NCI-H460 (cell line): ENCODE measurements at regions not wholly inside any gene's neighbourhood (a gene's known extent, or its start where the extent isn't known, plus 50 kb on each side); places are given as distances from the start of the nearest gene placed in this dataset.

Experiments
- DNase-seq: peaks from one replicate; pipeline ENCODE4 v3.0.0-alpha.2; 2016; ENCODE audit warnings: low read depth; ENCODE audit errors: extremely low read depth

DNA sequence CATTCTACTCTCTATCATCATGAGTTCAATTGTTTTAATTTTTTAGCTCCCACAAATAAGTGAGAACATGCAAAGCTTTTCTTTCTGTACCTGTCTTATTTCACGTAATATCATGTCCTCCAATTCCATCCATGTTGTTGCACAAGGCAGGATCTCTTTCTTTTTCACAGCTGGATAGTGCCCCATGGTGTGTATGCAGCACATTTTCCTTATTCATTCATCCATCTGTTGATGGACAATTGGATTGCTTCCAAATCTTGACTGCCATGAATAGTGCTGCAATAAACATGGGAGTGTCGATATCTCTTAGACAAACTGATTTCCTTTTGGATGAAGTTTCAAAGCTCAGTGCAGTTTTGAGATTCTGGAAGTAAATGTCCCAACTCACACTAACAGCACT, 326.9 kb downstream of the FGF9 start:
- no peak for DNase-seq

DNA sequence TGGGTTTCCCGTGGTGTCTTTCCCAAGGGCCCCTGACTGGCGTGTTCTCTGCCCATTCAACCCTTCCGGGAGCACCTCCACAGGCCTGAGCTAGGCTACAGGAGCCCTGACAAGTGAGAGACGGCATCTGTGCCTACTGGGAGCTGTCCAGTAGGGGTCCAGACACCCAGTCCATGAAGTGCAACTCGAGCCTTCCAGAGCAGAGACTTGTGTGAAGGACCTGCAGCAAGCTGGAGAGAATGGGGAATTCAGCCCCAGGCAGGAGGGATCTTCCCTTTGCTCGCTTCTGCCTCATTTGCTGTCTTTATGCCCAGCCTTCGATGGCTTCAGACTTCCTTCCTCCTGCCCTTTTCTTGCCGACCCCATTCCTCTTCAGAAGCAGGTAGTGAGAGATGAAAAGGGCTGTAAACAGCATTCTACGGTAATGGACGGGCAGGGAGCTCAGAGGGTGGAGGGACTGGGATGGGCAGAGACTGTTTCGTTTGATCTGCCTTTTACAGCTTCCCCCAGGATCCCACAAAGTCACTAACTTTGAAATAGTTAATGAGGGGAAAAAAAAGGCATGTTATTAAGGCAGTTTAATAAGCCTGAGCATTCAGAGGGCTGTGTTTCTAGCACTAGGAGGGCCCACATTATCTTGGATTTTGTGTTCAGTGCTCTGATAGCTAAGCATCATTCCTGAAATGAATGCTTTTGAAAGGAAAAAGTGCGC, 327.6 kb downstream of the FGF9 start:
- no peak for DNase-seq

DNA sequence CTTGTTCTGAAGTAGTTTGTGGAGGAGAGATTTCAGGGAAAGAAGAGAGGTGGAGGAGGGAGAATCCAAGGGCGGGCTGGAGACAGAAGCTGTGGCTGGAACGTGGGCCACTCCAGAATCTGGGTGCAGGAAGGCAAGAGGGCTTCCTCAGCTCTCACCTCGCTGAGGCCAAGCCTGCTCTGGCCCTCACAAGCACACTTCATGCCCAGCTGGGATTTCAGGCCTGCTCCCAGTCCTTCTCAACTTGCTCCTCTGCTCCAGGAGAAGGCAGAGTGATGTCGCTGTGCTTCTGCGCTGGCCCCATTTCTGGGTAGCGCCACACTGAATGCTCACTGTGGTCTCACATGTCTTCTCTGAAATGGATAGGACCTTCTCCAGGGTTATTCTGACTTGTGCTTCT, 328.8 kb downstream of the FGF9 start:
- DNase-seq: no peak

DNA sequence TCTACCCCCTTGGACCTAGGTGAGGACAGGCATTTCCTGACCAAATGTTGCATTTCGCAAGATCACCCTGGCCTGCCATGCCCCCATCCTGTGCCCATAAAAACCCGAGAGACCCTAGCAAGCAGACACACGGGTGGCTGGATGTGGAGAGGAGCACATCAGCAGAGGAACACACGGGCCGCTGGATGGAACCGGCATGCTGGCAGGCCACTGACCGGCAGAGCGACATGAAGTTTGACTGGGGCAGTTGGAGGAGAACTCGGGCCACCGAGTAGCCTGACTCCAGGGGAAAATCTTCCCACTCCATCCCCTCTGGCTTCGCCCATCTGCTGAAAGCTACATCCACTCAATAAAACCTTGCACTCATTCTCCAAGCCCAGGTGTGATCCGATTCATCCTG, 329.3 kb downstream of the FGF9 start:
- no peak for DNase-seq

DNA sequence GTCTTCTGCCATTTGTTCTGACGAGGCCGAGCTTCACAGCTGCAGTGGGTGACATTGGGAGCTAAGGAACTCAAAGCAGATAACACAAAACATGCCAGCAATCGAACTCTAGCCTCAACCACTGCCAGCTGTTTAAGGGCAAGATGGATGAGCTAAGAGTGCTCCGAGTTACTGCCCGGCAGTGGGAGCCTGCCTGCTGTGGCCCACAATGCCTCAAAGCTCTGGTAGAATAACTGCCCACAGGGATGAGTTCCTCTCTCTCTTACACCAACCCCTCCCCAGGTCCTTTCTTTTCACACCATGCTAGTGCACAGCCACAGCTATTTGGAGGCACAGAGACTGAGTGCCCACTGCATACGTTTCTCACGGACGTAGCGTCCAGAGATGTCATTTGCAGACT, 330.5 kb downstream of the FGF9 start:
- no peak for DNase-seq

DNA sequence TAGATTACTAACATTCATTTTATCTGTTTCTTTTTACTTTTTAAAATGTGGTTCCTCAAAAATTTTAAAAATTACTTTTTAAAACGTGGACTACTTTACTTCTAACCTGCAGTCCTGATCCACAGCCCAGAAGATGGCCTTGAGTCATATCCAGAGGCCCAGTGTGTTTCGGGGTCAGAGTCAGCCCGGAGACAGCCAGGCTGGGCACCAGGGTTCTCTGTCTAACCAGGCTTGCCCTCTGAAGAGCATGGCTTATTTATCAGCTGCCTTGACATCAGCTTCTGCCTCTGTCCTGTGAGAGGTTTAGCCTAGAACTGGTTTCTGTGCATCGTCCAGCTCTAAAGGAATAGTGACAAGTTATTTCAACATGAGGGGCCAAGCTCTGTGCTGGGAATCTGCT, 332.0 kb downstream of the FGF9 start:
- DNase-seq: no peak

DNA sequence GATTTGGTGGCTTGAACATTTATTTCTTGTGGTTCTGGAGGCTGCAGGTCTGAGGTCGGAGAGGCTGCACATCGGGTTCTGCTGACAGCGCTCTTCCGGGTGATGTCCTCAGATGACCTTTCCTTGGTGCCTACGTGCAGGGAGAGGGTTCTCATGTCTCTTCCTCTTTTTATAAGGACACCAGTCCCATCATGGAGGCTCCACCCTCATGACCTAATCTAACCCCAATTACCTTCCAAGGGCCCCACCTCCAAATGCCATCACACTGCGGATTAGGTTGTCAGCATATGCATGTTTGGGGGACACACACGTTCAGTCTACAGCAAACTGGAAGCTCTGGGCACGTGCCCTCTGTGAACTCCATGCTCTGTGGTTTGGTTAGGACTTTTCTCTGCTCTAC, 338.6 kb downstream of the FGF9 start:
- no peak for DNase-seq

DNA sequence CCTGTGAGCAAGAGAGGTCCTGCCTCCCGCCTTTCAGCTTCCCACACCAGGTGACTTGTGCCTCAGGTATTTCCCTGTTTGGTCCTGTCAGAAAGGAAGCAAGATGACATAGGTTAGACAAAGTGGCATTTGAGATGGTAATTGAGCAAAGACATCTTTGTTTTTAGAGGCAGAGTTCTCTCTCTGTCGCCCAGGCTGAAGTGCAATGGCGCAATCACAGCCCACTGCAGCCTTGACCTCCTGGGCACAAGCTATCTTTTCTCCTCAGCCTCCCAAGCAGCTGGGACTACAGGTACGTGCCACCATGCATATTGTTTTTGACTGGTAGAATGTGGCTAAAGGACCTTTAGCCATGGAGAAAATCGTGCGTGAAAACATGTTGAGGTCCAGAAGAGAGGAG, 339.1 kb downstream of the FGF9 start:
- DNase-seq: no peak

DNA sequence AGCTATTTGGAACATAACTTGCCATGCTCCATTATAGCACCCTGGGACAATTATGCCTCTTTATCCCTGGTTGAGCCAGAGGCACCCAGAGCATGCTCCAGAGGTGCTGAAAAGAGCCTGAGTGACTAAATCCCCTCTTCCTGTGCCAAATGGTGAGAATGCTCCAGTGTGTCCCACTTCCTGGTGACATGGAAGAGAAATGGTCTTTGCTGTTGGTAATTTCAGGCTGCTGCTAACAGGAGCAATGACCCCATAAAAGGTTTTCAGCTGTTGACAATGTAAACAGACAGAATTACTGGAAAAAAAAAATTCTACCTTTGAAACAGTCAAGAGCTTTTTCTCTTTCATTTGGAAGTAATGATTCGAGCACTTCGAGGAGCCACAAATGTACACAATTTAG, 341.8 kb downstream of the FGF9 start:
- DNase-seq: no peak

DNA sequence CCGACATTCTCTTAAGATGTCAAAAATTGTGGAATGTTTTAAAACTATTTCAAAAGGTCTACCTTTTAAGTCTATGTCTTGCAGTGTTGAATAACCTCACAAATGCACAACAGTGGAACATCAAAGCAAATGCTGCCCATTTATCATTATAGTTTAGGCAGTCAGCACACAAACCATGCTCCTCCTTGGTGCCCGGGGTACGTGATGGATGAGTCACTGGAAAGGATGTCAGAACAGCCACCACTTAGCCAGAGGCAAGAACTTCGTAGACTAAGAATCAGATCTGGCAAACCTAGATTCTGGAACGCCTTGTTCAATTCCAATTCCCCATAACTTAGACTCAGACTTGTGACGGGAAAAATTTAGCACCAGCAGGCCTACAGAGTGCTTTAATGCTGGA, 343.6 kb downstream of the FGF9 start:
- no peak for DNase-seq

DNA sequence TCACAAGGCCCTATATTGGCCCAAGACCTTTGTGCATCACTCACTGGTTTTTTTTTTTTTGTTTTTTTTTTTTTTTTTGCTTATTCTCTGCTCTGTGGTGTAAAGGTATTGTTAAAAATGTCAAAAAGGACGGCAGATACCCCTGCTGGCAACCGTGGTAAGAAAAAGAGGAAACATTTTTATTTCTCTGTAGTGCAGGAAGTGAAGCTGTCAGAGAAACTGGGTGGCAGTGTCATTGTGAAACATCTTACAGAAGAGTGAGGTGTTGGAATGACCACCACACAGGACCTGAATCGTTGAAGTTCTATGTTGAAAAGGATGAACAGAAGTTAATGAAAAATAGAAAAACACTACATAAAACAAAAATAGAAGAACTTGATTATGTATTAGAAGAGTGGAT, 346.4 kb downstream of the FGF9 start:
- DNase-seq: no peak

DNA sequence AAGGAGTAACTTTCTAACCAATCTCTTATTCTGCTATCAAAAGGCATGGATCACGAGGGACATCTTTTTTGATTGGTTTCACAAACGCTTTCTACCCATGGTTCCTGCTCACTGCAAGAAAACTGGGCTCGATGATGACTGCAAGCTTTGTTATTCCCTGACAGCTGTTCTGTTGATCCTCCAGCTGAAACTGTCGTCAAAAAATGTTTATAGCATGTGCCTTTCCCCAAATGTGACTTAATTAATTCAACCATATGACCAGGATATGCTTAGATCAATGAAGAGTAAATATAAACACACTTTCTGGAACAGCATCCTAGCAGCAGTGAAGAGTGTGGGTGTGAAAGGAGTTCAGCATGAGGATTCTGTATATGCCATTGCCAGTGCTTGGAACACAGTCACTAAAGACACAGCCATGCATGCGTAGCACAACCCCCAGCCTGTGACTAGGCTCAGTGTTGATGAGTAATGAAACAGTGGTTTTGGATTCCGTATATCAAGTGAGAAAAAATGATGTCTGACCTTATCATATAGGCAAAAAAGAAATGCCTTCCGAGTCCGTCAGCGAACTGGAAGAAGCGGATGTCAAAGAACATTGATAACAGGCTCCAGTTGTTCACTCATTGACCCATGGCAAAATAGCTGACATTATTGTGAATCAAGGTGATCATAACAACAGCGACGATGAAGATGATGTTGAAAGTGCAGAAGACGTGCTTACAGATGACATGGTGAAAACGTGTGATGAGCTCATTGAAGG, 347.4 kb downstream of the FGF9 start:
- no peak for DNase-seq

DNA sequence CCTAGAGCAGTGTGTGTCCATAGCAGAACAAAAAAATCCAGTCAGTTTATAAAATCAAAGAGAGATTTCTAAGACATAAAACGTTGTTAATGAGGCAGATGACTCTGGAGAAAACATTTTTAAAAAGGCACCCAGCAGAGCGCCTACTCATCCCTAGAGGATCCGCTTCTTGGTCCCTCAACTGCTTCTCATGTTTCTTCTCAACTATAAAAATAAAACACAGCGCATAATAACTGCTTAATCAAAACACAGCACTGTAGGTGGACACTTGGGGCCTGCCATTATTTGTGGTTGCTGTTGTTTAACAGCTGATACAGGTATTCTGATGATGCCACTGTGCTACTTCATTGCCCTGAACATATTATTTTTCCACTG, 347.9 kb downstream of the FGF9 start:
- DNase-seq: no peak

DNA sequence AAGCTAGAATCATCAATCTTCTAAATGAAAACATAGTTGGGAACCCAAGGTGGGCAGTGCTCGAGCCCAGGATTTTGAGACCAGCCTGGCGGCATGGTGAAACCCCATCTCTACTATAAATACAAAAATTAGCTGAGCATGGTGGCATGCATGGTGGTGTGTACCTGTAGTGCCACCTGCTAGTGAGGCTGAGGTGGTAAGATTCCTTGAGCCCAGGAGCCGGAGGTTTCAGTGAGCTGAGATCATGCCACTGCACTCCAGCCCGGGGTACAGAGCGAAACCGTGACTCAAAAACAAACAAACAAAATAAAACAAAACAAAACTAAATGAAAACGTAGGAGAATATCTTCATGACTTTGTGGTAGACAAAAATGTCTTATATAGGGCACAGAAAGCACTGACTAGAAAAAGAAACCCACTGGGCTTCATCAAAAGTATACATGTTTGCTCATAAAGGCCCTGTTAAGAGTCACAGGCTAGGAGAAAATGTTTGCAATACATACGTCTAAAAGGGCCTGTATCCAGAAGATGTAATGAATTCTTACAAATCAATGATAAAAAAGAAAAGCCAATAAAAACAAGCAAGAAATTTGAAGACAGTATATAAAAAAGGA, 353.6 kb downstream of the FGF9 start:
- no peak for DNase-seq

DNA sequence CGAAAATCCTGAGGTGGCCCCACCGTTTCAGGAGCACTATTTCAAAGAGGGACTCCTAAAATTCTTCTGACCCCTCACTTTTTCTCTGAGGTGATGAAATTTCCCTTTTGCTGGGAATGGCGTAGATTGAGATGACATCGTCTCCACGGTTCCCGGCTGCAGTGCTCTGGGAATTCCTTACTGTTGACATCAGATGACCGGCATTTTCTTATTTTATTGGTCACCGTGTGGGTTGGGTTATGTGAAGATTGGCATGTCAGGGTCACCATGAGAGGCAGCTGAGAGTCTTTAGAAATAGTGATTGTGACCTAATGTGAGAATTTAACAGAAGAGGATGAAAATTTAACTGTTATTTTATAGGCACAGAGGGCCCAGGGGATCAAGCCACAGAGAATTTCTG, 356.7 kb downstream of the FGF9 start:
- no peak for DNase-seq

DNA sequence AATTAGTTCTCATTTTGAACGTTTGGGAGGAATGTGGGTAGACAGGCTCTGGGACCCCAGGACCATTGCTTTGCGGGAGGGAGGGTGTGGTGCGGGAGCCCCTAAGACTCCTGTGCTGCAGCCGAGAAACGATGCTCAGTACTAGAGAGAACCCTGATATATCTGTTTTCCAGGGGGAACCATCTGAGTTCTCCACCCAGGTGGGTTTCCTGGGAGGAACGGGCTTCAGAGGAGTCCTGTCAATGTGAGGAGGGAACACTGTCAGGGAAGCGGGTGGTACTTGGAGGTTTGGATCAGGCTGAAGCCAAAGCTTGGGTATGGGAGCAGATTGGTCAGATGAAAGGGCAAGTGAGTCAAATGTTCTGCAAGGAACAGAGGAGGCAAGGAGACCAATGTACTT, 358.0 kb downstream of the FGF9 start:
- DNase-seq: no peak

DNA sequence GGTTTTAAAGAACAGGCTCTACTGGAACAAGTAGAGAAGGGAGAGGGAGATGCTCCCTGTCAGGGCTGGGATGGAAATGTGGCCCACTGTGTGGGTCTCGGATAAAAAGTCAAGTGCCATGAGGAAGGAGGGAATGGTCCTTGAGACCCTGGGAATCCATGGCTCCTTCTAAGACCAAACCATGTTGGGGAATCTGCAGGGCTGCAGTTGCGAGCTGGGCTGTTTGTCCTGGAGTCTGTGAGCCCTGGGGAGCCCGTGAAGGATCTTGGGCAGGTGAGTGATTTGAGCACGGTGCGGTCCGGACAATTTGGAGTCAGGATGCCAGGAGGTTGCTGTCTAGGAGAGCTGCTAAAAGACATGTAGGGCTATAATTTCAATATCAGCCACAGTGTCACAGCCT, 359.4 kb downstream of the FGF9 start:
- no peak for DNase-seq

DNA sequence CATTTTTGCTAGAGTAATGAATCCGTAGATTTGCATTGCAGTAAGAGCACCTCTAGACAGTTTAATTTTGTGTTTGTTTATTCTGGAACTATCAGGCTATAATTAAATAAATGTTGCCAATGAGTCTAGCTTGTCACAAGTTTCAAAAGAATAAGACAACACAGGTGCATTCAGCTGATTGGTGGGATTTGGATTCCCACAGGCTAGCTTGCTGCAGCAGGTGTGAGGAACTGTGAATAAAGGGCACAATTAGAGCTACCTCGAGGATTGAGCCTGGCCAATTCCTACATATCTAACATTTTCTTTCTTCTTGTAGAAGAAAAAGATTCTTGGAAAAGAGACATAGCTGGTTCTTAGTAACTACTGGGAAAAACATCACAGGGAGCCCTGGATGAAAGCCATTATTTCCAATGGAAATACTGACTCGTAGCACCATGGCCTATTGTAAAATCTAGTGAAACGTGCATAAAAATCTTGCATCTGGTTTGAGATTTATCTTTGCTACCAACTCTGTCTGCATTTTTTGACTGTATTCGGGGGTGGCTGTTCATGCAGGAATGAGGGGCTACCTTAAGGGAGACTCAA, 360.9 kb downstream of the FGF9 start:
- DNase-seq: no peak

DNA sequence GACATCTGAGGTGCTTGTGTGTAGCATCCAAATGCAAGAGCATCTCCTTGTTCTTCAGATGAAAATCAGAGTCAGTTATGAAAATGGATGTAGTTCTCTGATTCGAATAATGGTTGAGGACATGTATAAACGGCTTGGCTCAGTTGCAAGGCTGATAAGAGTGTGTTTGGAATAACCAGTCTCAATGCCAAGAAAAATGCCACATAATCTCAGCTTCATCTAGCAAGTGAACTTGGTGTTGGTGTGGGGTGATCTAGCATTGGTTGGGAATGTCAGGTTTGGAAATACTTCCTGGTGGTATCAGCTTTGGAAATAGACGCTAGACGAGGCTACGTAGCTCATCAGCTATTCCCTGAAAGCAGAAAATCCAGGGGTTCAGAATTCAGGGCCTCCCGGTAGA, 362.0 kb downstream of the FGF9 start:
- DNase-seq: no peak

DNA sequence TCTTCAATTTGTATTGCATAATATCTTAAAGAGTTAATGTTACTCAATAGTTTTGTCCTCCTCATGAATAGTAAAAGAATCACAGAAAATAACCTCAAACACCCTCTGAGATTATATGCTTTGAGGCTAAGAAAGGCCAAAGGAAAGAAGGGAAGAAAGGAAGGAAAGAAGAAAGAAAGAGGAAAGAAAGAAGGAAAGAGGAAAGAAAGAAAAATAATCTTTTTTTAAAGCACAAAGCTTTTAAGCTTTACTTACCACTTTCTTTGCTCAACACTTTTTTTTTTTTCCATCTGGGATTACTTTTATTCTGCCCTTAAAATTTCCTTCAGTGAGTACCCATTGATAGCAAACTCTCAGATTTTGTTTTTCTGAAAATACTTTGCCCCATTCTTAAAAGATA, 369.1 kb downstream of the FGF9 start:
- no peak for DNase-seq

DNA sequence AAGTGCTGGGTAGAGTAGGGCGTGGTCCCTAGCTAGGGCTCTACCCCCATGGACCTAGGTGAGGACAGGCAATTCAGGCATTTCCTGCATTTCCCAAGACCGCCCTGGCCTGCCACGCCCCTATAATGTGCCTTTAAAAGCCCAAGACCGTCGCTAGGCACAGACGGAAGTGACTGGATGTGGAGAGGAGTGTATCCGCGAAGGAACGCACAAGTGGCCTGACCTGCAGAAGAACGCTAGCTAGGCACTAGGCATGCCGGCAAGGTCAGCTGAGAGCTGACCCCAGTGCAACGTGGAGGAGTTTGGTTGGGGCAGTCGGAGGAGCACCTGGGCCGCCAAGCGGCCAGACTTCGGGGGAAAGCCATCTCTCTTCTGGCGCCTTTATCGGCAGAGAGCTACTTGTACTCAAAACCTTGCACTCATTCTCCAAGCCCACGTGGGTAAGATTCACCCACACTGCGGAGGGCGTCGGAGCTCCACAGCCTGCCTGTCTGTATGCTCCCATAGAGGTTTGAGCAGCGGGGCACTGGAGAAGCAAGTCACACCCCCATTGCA, 370.0 kb downstream of the FGF9 start:
- DNase-seq: peak; percentile 2

DNA sequence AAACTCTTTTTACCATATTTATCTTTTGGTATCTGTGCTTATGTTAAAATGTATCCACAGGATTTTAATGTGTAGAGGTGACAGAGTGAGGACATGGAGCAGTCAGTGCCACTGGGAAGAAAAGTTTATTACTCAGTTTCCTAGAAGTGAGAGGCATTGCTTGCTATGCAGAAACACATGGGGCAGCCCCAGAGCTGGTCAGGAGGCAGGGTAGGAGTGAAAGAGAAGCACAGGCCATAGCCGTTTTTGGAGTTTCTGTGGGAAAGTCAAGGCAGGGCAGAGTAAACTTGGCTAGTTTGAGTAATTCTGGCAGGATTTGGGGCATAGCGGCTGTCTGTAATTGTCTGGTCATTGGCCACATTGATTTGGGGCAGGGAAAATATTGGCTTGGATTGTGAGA, 370.9 kb downstream of the FGF9 start:
- DNase-seq: no peak
